CD14-positive monocyte (primary cell): ENCODE measurements at regions not wholly inside any gene's neighbourhood (a gene's known extent, or its start where the extent isn't known, plus 50 kb on each side); places are given as distances from the start of the nearest gene placed in this dataset.

ENCODE experiments used
- DNase-seq, 3 donors: peaks; one replicate each; pipeline ENCODE4 v3.0.0-alpha.2; 2011 to 2022
- H2AFZ ChIP-seq: 2 replicates; pipeline ENCODE4 v1.6.0; 2012; ENCODE audit warnings: mild to moderate bottlenecking, low read depth, low read length, inconsistent platforms; ENCODE audit not compliant: insufficient read depth, poor library complexity, severe bottlenecking
- H3K27ac ChIP-seq, 2 donors: 1 replicate in 1 of 2; 2 replicates in 1 of 2; pipeline ENCODE4 v1.5.1; 2012 to 2013; ENCODE audit warnings: low read length in 2 of 2, control low read depth in 1 of 2, inconsistent platforms in 1 of 2, low read depth in 1 of 2, mild to moderate bottlenecking in 1 of 2
- H3K27me3 ChIP-seq, 2 donors: one replicate each; pipeline versions ENCODE4 v1.6.0 to v1.6.1; 2011 to 2013; ENCODE audit warnings: low read length in 2 of 2; ENCODE audit not compliant: control insufficient read depth in 2 of 2, insufficient read depth in 2 of 2
- H3K36me3 ChIP-seq, 2 donors: replicated peaks in 1 of 2; 1 replicate in 1 of 2; 2 replicates in 1 of 2; pipeline versions ENCODE4 v1.5.1 to v1.6.1; 2012 to 2013; ENCODE audit warnings: low read length in 2 of 2, control low read depth in 1 of 2, inconsistent platforms in 1 of 2, mild to moderate bottlenecking in 1 of 2; ENCODE audit not compliant: insufficient read depth in 2 of 2, control insufficient read depth in 1 of 2
- H3K4me1 ChIP-seq, 2 donors: 1 replicate in 1 of 2; 2 replicates in 1 of 2; pipeline versions ENCODE4 v1.5.1 to v1.6.1; 2012 to 2013; ENCODE audit warnings: low read length in 2 of 2, control low read depth in 1 of 2, inconsistent platforms in 1 of 2, mild to moderate bottlenecking in 1 of 2, moderate library complexity in 1 of 2; ENCODE audit not compliant: insufficient read depth in 2 of 2, control insufficient read depth in 1 of 2
- H3K4me2 ChIP-seq: replicated peaks from 2 replicates; pipeline ENCODE3; 2012; ENCODE audit warnings: low read length, moderate library complexity, mild to moderate bottlenecking; ENCODE audit not compliant: poor library complexity, severe bottlenecking; ENCODE audit errors: extremely low read depth
- H3K4me3 ChIP-seq, 3 experiments: fragments of 200-600 bp in 1 of 3; sonication (generic) in 1 of 3; replicated peaks in 1 of 3; 1 replicate in 2 of 3; 2 replicates in 1 of 3; pipeline ENCODE4 v1.5.1; 2011 to 2013; ENCODE audit warnings: low read length in 3 of 3, mild to moderate bottlenecking in 3 of 3, control low read depth in 2 of 3, low read depth in 2 of 3, inconsistent platforms in 1 of 3, moderate library complexity in 1 of 3
- H3K79me2 ChIP-seq: 2 replicates; pipeline ENCODE4 v1.6.0; 2012; ENCODE audit warnings: mild to moderate bottlenecking, control low read depth, inconsistent platforms, low read length, moderate library complexity; ENCODE audit not compliant: insufficient read depth
- H3K9ac ChIP-seq: 2 replicates; pipeline ENCODE4 v1.6.0; 2017; ENCODE audit warnings: low read length, mild to moderate bottlenecking; ENCODE audit not compliant: insufficient read depth, poor library complexity, severe bottlenecking
- H3K9me3 ChIP-seq, 2 donors: replicated peaks in 1 of 2; 1 replicate in 1 of 2; 2 replicates in 1 of 2; pipeline versions ENCODE4 v1.5.1 to v1.6.1; 2012 to 2013; ENCODE audit warnings: low read length in 2 of 2, control low read depth in 1 of 2; ENCODE audit not compliant: control insufficient read depth in 1 of 2, insufficient read depth in 1 of 2
- H4K20me1 ChIP-seq: 2 replicates; pipeline ENCODE4 v1.6.0; 2012; ENCODE audit warnings: mild to moderate bottlenecking, low read length, control low read depth, moderate library complexity; ENCODE audit not compliant: insufficient read depth
- H3K27ac Mint-ChIP-seq, 7 donors: one replicate each; pipeline ENCODE4 v1.8.0; 2020; ENCODE audit warnings: mild to moderate bottlenecking in 7 of 7, mixed read lengths in 7 of 7, moderate library complexity in 6 of 7, inconsistent platforms in 2 of 7
- H3K27me3 Mint-ChIP-seq, 3 donors: one replicate each; pipeline ENCODE4 v1.8.0; 2021 to 2022; ENCODE audit warnings: low read depth in 3 of 3, mild to moderate bottlenecking in 3 of 3, mixed read lengths in 3 of 3, moderate library complexity in 3 of 3, inconsistent platforms in 1 of 3
- H3K36me3 Mint-ChIP-seq, 2 donors: one replicate each; pipeline ENCODE4 v1.8.0; 2020; ENCODE audit warnings: mixed read lengths in 2 of 2, inconsistent platforms in 1 of 2, mild to moderate bottlenecking in 1 of 2
- H3K4me1 Mint-ChIP-seq: one replicate; pipeline ENCODE4 v1.8.0; 2020; ENCODE audit warnings: mild to moderate bottlenecking, mixed read lengths
- H3K4me3 Mint-ChIP-seq, 2 donors: one replicate each; pipeline ENCODE4 v1.8.0; 2020; ENCODE audit warnings: mild to moderate bottlenecking in 2 of 2, mixed read lengths in 2 of 2, moderate library complexity in 1 of 2
- H3K9me3 Mint-ChIP-seq, 7 donors: one replicate each; pipeline ENCODE4 v1.8.0; 2020 to 2022; ENCODE audit warnings: mixed read lengths in 7 of 7, mild to moderate bottlenecking in 6 of 7, moderate library complexity in 6 of 7, inconsistent platforms in 2 of 7
- WGBS: methylation state at CpG from one replicate; pipeline ENCODE4 v1.1.5; 2013; ENCODE audit warnings: missing lambda C conversion rate; ENCODE audit not compliant: insufficient coverage; 5-methylcytosine and 5-hydroxymethylcytosine counted together
- intact Hi-C, 2 donors: fragments of 100-400 bp; cut with micrococcal nuclease; formaldehyde crosslinking; loops; one replicate each; pipeline versions ENCODE4 v1.15.0 to v1.15.1; 2023
- TF ChIP-seq, protein P1 (sequence below): fragments of 200-600 bp; IDR thresholded peaks from one replicate; pipeline ENCODE4 v1.8.0; 2022; ENCODE audit warnings: antibody characterized with exemption, mild to moderate bottlenecking

DNA sequence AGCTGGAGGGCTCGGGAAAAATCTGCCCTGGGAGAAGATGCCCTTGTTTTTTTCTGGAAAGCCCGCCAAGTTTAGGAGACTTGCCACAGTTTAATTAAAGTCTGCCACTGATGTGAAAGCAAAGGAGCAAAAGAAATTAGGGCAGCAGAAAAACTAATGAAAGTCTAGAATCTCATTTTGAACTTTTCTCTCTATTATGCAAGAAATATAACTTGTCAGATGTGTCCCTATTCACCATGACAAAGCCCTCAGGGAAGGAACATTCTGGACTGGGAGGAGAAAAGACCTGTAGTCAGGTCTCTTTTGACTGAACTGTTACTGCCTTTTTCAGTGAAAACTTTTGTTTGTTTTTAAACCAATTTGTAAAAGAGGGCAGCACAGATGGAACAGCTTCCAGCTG lies 715.5 kb downstream of the SORCS3 start:
- TF ChIP-seq, protein P1, sequence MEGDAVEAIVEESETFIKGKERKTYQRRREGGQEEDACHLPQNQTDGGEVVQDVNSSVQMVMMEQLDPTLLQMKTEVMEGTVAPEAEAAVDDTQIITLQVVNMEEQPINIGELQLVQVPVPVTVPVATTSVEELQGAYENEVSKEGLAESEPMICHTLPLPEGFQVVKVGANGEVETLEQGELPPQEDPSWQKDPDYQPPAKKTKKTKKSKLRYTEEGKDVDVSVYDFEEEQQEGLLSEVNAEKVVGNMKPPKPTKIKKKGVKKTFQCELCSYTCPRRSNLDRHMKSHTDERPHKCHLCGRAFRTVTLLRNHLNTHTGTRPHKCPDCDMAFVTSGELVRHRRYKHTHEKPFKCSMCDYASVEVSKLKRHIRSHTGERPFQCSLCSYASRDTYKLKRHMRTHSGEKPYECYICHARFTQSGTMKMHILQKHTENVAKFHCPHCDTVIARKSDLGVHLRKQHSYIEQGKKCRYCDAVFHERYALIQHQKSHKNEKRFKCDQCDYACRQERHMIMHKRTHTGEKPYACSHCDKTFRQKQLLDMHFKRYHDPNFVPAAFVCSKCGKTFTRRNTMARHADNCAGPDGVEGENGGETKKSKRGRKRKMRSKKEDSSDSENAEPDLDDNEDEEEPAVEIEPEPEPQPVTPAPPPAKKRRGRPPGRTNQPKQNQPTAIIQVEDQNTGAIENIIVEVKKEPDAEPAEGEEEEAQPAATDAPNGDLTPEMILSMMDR = no peak
- no peak for DNase-seq
- H3K4me3 Mint-ChIP-seq = no peak overlapping the region
- Histone ChIP-seq H3K4me1 (no peaks in the 10 kb centered on the region), H3K27me3 (no peaks in the 10 kb centered on the region), H4K20me1 (no peaks in the 10 kb centered on the region), H3K79me2 (no peaks in the 10 kb centered on the region), H3K27ac (no peak overlapping the region), H3K36me3 (no peaks in the 10 kb centered on the region), H2AFZ (no peak overlapping the region), H3K4me3 (no peak overlapping the region), H3K4me2 (no peak overlapping the region), H3K9ac (no peak overlapping the region), H3K9me3 (peaks cover 0 to 7% of the 10 kb centered on the region in 2 donors)
- intact Hi-C loops = no loop called here
- H3K27me3 Mint-ChIP-seq = peaks cover 0 to 3% (median 0%) of the 10 kb centered on the region in 3 donors
- H3K9me3 Mint-ChIP-seq = peaks cover 0 to 11% (median 2%) of the 10 kb centered on the region in 7 donors
- WGBS = 71% methylated on average over 1 of the region's 2 CpGs
- H3K4me1 Mint-ChIP-seq = no peaks in the 10 kb centered on the region
- H3K27ac Mint-ChIP-seq = no peak overlapping the region
- H3K36me3 Mint-ChIP-seq = no peaks in the 10 kb centered on the region

DNA sequence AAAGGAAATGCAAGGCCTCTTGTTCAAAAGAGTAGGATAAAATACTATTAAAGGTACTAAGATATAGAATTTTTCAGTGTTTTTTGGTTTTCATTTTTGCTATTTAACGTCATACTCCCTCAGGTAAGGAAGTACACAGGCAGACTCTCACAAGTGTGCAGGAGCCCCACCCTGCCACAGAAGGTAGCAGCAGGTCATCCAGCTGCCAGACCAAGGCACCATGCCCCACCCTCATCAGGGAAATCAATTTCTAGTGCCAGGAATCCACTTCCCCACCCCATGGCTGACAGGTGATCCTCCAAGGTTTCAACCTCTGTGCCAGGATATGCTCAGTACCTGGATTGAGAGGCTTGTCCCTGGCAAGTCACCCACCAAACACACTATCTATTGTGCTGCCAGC lies 712.9 kb downstream of the SORCS3 start:
- Histone ChIP-seq H3K4me2 (no peak overlapping the region), H2AFZ (no peak overlapping the region), H3K27ac (no peak overlapping the region), H3K27me3 (no peaks in the 10 kb centered on the region), H3K4me3 (no peak overlapping the region), H3K4me1 (no peaks in the 10 kb centered on the region), H3K36me3 (no peaks in the 10 kb centered on the region), H3K9me3 (peaks cover 0 to 7% of the 10 kb centered on the region in 2 donors), H3K9ac (no peak overlapping the region), H4K20me1 (no peaks in the 10 kb centered on the region), H3K79me2 (no peaks in the 10 kb centered on the region)
- H3K9me3 Mint-ChIP-seq = peaks cover 0 to 11% (median 2%) of the 10 kb centered on the region in 7 donors
- no peak overlapping the region for H3K27ac Mint-ChIP-seq
- no peak overlapping the region for H3K4me3 Mint-ChIP-seq
- H3K27me3 Mint-ChIP-seq = peaks cover 0 to 3% (median 0%) of the 10 kb centered on the region in 3 donors
- no peaks in the 10 kb centered on the region for H3K36me3 Mint-ChIP-seq
- TF ChIP-seq, protein P1 = no peak
- no peaks in the 10 kb centered on the region for H3K4me1 Mint-ChIP-seq
- DNase-seq = no peak
- intact Hi-C loops = no loop called here
- 60% methylated on average over 1 of the region's 1 CpG for WGBS
